GM10266 (cell line): ENCODE measurements at regions not wholly inside any gene's neighbourhood (a gene's known extent, or its start where the extent isn't known, plus 50 kb on each side); places are given as distances from the start of the nearest gene placed in this dataset.
A peak's percentile ranks its signal among the peaks of the same experiment; 100 is the strongest.
"Not testable (repeated sequence)": the region's sequence is repeated elsewhere in the genome, so short reads cannot be mapped to it uniquely, and the experiment has no call there.

Experiments
- DNase-seq: peaks from one replicate; pipeline ENCODE4 v3.0.0; 2012; ENCODE audit errors: extremely low spot score
- TF ChIP-seq, protein P1 (sequence below): IDR thresholded peaks from 2 replicates; pipeline ENCODE4 v1.5.1; 2012; ENCODE audit warnings: mild to moderate bottlenecking, low read depth; ENCODE audit not compliant: control insufficient read depth, insufficient read depth; ENCODE audit errors: missing control alignments

- TF ChIP-seq, protein P1, sequence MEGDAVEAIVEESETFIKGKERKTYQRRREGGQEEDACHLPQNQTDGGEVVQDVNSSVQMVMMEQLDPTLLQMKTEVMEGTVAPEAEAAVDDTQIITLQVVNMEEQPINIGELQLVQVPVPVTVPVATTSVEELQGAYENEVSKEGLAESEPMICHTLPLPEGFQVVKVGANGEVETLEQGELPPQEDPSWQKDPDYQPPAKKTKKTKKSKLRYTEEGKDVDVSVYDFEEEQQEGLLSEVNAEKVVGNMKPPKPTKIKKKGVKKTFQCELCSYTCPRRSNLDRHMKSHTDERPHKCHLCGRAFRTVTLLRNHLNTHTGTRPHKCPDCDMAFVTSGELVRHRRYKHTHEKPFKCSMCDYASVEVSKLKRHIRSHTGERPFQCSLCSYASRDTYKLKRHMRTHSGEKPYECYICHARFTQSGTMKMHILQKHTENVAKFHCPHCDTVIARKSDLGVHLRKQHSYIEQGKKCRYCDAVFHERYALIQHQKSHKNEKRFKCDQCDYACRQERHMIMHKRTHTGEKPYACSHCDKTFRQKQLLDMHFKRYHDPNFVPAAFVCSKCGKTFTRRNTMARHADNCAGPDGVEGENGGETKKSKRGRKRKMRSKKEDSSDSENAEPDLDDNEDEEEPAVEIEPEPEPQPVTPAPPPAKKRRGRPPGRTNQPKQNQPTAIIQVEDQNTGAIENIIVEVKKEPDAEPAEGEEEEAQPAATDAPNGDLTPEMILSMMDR: no peak
- no peak for DNase-seq
Observed at GRCh38 chr5:112535356-112535755, 116.3 kb upstream of the EPB41L4A start.

DNA sequence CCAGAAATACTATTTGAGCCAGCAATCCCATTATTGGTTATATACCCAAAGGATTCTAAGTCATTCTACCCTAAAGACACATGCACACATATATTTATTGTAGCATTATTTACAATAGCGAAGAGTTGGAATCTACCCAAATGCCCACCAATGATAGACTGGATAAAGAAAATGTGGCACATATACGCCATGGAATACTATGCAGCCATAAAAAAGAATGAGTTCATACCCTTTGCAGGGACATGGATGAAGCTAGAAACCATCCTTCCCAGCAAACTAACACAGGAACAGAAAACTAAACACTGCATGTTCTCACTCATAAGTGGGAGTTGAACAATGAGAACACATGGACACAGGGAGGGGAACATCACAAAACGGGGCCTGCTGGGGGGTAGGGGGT is 125.5 kb upstream of the EPB41L4A start:
- not testable (repeated sequence) for DNase-seq

DNA sequence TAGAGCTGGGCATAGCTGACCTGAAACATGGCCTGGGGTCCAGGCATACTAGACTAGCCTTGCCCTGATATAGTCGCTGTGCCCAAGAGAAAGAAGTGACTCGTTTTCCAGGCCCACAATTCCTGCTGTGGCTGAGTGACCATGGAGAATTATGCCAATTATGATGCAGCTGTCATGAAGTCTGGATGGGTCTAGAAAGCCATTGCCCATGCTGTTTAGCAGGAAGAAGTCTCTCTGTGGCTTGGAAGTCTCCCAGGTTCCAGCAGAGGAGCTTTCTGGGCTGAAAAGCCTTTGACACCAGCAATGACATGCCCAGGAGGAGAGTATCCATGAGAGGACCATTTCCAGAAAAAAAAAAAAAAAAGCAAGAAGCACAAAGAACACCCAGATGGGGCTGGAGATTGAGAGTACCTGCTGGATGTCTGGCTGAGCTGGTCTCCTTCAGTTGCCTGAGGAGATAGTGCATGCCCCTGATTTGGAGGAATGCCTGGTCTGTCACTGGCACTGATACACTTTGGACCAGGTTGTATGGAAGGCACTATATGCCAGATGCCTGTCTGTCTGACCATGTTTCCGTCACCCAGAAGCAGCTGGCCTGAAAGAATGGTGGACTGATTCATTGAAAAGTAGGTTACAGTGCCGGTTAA is 128.0 kb upstream of the EPB41L4A start:
- no peak for DNase-seq
- TF ChIP-seq, protein P1: no peak

GRCh38 chr5:112548246-112548881 is 129.3 kb upstream of the EPB41L4A start:
- DNase-seq: no peak
- TF ChIP-seq, protein P1: no peak

GRCh38 chr5:112549127-112549526 is 130.1 kb upstream of the EPB41L4A start:
- TF ChIP-seq, protein P1: no peak
- DNase-seq: no peak

- no peak for DNase-seq
- TF ChIP-seq, protein P1: no peak
Observed at GRCh38 chr5:112549605-112550166, 130.6 kb upstream of the EPB41L4A start.

DNA sequence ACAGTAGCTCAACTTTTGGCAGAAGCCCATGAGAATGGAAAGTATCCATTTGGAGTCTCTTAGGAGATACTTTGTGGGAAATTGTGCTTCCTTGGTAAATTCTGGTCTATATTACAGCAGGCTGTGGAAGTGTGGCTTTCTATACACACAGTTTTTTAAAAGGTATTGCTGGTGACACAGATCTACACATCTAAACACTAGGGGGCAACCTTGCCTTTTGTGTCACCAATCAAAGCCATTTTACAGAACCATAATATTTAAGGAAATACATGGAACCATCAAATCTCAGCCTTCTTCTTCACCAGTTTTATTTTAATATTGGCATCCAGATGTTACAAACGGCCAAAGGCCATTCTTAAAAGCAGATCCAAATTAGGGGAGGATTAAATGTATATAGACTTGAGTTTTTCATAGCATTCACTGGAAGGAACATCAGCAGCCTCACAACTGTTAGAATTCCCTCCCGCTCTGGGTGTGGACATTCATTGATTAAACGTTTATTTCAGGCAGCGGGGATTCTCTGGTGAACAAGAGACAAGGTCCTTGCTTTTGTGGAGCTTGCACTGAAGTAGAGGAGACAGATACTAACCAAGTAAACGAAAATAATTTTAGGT is 132.4 kb upstream of the EPB41L4A start:
- TF ChIP-seq, protein P1: peak; percentile 71
- DNase-seq: peak; percentile 58
